Breast epithelium (tissue), 3 donors: ENCODE measurements at regions not wholly inside any gene's neighbourhood (a gene's known extent, or its start where the extent isn't known, plus 50 kb on each side); places are given as distances from the start of the nearest gene placed in this dataset.

Experiments
- CTCF ChIP-seq, 3 donors: fragments of 450-650 bp; IDR thresholded peaks; one replicate each; pipeline ENCODE4 v1.5.1; 2016 to 2017; ENCODE audit warnings: antibody characterized with exemption in 3 of 3, mild to moderate bottlenecking in 3 of 3, moderate library complexity in 3 of 3
- POLR2A ChIP-seq: fragments of 450-650 bp; IDR thresholded peaks from one replicate; pipeline ENCODE4 v1.6.1; 2016; ENCODE audit warnings: antibody characterized with exemption, mild to moderate bottlenecking, moderate library complexity

GRCh38 chr3:168443965-168444364 lies 348.2 kb upstream of the GOLIM4 start:
- TF ChIP-seq CTCF (IDR thresholded peaks at IDR 0.05) (no peak), POLR2A (no peak)
